ENCODE measurements at regions not wholly inside any gene's neighbourhood (a gene's known extent, or its start where the extent isn't known, plus 50 kb on each side); places are given as distances from the start of the nearest gene placed in this dataset.

GRCh38 chr1:198968866-198969265, 330.0 kb downstream of the PTPRC start:
- Histone ChIP-seq H3K79me2 (ENCODE audit: insufficient read depth, low read length) (peaks cover 99% of the 10 kb centered on the region), H3K27ac (ENCODE audit: low read length) (peak overlapping the region; percentile 73), H3K4me3 (ENCODE audit: low read depth in 1 of 2, low read length in 2 of 2) (no peak overlapping the region), H3K9ac (ENCODE audit: low read depth, low read length) (no peak overlapping the region), H3K36me3 (ENCODE audit: insufficient read depth, low read length) (peaks cover 18% of the 10 kb centered on the region), H2AFZ (ENCODE audit: low read depth, low read length) (no peak overlapping the region), H3K4me1 (ENCODE audit: insufficient read depth, low read length) (peaks cover 69% of the 10 kb centered on the region), H3K4me2 (ENCODE audit: insufficient read depth, low read length) (peak overlapping the region; percentile 51), H3K9me3 (ENCODE audit: insufficient read depth, low read length, severe bottlenecking) (no peaks in the 10 kb centered on the region), H3K27me3 (ENCODE audit: insufficient read depth, low read length, poor library complexity) (no peaks in the 10 kb centered on the region), H4K20me1 (ENCODE audit: insufficient read depth, low read length) (no peaks in the 10 kb centered on the region)
- no peak for DNase-seq
- TF ChIP-seq EZH2 (IDR thresholded peaks at IDR 0.05; ENCODE audit: borderline replicate concordance, low read depth, low read length, severe bottlenecking) = no peak
- TF ChIP-seq, protein P1, sequence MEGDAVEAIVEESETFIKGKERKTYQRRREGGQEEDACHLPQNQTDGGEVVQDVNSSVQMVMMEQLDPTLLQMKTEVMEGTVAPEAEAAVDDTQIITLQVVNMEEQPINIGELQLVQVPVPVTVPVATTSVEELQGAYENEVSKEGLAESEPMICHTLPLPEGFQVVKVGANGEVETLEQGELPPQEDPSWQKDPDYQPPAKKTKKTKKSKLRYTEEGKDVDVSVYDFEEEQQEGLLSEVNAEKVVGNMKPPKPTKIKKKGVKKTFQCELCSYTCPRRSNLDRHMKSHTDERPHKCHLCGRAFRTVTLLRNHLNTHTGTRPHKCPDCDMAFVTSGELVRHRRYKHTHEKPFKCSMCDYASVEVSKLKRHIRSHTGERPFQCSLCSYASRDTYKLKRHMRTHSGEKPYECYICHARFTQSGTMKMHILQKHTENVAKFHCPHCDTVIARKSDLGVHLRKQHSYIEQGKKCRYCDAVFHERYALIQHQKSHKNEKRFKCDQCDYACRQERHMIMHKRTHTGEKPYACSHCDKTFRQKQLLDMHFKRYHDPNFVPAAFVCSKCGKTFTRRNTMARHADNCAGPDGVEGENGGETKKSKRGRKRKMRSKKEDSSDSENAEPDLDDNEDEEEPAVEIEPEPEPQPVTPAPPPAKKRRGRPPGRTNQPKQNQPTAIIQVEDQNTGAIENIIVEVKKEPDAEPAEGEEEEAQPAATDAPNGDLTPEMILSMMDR (IDR thresholded peaks at IDR 0.05; ENCODE audit: borderline replicate concordance, extremely low read depth, low read length, poor library complexity, severe bottlenecking) = no peak
- no peak for ATAC-seq (ENCODE audit: insufficient read depth, low read depth)

- no peak overlapping the region for H2AFZ ChIP-seq (ENCODE audit: low read depth, low read length)
- no peak overlapping the region for H3K9ac ChIP-seq (ENCODE audit: low read depth, low read length)
- H3K4me1 ChIP-seq (ENCODE audit: insufficient read depth, low read length) = peaks cover 68% of the 10 kb centered on the region
- peaks cover 18% of the 10 kb centered on the region for H3K36me3 ChIP-seq (ENCODE audit: insufficient read depth, low read length)
- H3K27me3 ChIP-seq (ENCODE audit: insufficient read depth, low read length, poor library complexity) = no peaks in the 10 kb centered on the region
- ATAC-seq (ENCODE audit: insufficient read depth, low read depth) (no peak), DNase-seq (no peak)
- peak overlapping the region; percentile 33; the same call in 1 of the 2 replicates for H3K27ac ChIP-seq (ENCODE audit: low read length)
- peaks cover 100% of the 10 kb centered on the region for H3K79me2 ChIP-seq (ENCODE audit: insufficient read depth, low read length)
- TF ChIP-seq, protein P1 (IDR thresholded peaks at IDR 0.05; ENCODE audit: borderline replicate concordance, extremely low read depth, low read length, poor library complexity, severe bottlenecking) = no peak
- TF ChIP-seq EZH2 (IDR thresholded peaks at IDR 0.05; ENCODE audit: borderline replicate concordance, low read depth, low read length, severe bottlenecking) = no peak
- H3K4me2 ChIP-seq (ENCODE audit: insufficient read depth, low read length) = no peak overlapping the region
- no peak overlapping the region for H3K4me3 ChIP-seq (ENCODE audit: low read depth in 1 of 2, low read length in 2 of 2)
- H4K20me1 ChIP-seq (ENCODE audit: insufficient read depth, low read length) = no peaks in the 10 kb centered on the region
- no peaks in the 10 kb centered on the region for H3K9me3 ChIP-seq (ENCODE audit: insufficient read depth, low read length, severe bottlenecking)
These were observed 331.1 kb downstream of the PTPRC start for GRCh38 chr1:198969981-198970380.

GRCh38 chr1:198970916-198971315, 332.1 kb downstream of the PTPRC start:
- Histone ChIP-seq H3K4me2 (ENCODE audit: insufficient read depth, low read length) (no peak overlapping the region), H3K27ac (ENCODE audit: low read length) (peak overlapping the region; percentile 28), H2AFZ (ENCODE audit: low read depth, low read length) (no peak overlapping the region), H3K4me1 (ENCODE audit: insufficient read depth, low read length) (peaks cover 68% of the 10 kb centered on the region), H3K79me2 (ENCODE audit: insufficient read depth, low read length) (peaks cover 100% of the 10 kb centered on the region), H3K4me3 (ENCODE audit: low read depth in 1 of 2, low read length in 2 of 2) (no peak overlapping the region), H3K36me3 (ENCODE audit: insufficient read depth, low read length) (peaks cover 19% of the 10 kb centered on the region), H3K9ac (ENCODE audit: low read depth, low read length) (no peak overlapping the region), H3K27me3 (ENCODE audit: insufficient read depth, low read length, poor library complexity) (no peaks in the 10 kb centered on the region), H4K20me1 (ENCODE audit: insufficient read depth, low read length) (no peaks in the 10 kb centered on the region), H3K9me3 (ENCODE audit: insufficient read depth, low read length, severe bottlenecking) (no peaks in the 10 kb centered on the region)
- ATAC-seq (ENCODE audit: insufficient read depth, low read depth) (peak; percentile 58), DNase-seq (no peak)
- TF ChIP-seq EZH2 (IDR thresholded peaks at IDR 0.05; ENCODE audit: borderline replicate concordance, low read depth, low read length, severe bottlenecking) = no peak
- TF ChIP-seq, protein P1 (IDR thresholded peaks at IDR 0.05; ENCODE audit: borderline replicate concordance, extremely low read depth, low read length, poor library complexity, severe bottlenecking) = no peak

- Histone ChIP-seq H3K4me1 (ENCODE audit: insufficient read depth, low read length) (peaks cover 37% of the 10 kb centered on the region), H4K20me1 (ENCODE audit: insufficient read depth, low read length) (no peaks in the 10 kb centered on the region), H3K27me3 (ENCODE audit: insufficient read depth, low read length, poor library complexity) (no peaks in the 10 kb centered on the region), H3K9me3 (ENCODE audit: insufficient read depth, low read length, severe bottlenecking) (no peaks in the 10 kb centered on the region), H2AFZ (ENCODE audit: low read depth, low read length) (no peak overlapping the region), H3K4me2 (ENCODE audit: insufficient read depth, low read length) (no peak overlapping the region), H3K9ac (ENCODE audit: low read depth, low read length) (no peak overlapping the region), H3K36me3 (ENCODE audit: insufficient read depth, low read length) (peaks cover 11% of the 10 kb centered on the region; the same call in 1 of the 2 replicates), H3K27ac (ENCODE audit: low read length) (peak overlapping the region; percentile 47; the same call in 1 of the 2 replicates), H3K79me2 (ENCODE audit: insufficient read depth, low read length) (peaks cover 94% of the 10 kb centered on the region), H3K4me3 (ENCODE audit: low read depth in 1 of 2, low read length in 2 of 2) (no peak overlapping the region)
- no peak for TF ChIP-seq EZH2 (IDR thresholded peaks at IDR 0.05; ENCODE audit: borderline replicate concordance, low read depth, low read length, severe bottlenecking)
- TF ChIP-seq, protein P1 (IDR thresholded peaks at IDR 0.05; ENCODE audit: borderline replicate concordance, extremely low read depth, low read length, poor library complexity, severe bottlenecking) = no peak
- ATAC-seq (ENCODE audit: insufficient read depth, low read depth) (no peak), DNase-seq (no peak)
These were observed 339.1 kb downstream of the PTPRC start for GRCh38 chr1:198977909-198978308.

Data from DND-41 (cell line).